ENCODE measurements at regions not wholly inside any gene's neighbourhood (a gene's known extent, or its start where the extent isn't known, plus 50 kb on each side); places are given as distances from the start of the nearest gene placed in this dataset.

- H3K4me2 ChIP-seq (ENCODE audit: low read length) = no peak overlapping the region
- H3K79me2 ChIP-seq (ENCODE audit: insufficient read depth, low read length) = no peaks in the 10 kb centered on the region
- no peaks in the 10 kb centered on the region; a peak in 1 of 4 replicates for H3K9me3 ChIP-seq (ENCODE audit: control insufficient read depth in 1 of 2, insufficient read depth in 1 of 2, low read depth in 1 of 2, low read length in 2 of 2)
- no peak for ATAC-seq
- no peak overlapping the region for H3K4me3 ChIP-seq (replicated peaks in 1 of 2; ENCODE audit: low read depth in 1 of 2, low read length in 2 of 2)
- H2AFZ ChIP-seq (ENCODE audit: low read depth, low read length, poor library complexity, severe bottlenecking) = no peak overlapping the region
- no peaks in the 10 kb centered on the region for H3K27me3 ChIP-seq (ENCODE audit: insufficient read depth, low read length)
- no peaks in the 10 kb centered on the region for H4K20me1 ChIP-seq (ENCODE audit: insufficient read depth)
- intact Hi-C loops (cut with micrococcal nuclease) = no loop called here
- H3K36me3 ChIP-seq (ENCODE audit: control insufficient read depth in 1 of 2, insufficient read depth in 2 of 2, low read length in 2 of 2) = no peaks in the 10 kb centered on the region
- H3K9me2 ChIP-seq (ENCODE audit: insufficient read depth) = no peaks in the 10 kb centered on the region
- RAD21 ChIA-PET (ENCODE audit: low non-redundant PET in 1 of 2, low total read pairs in 2 of 2, uncharacterized antibody in 2 of 2, unreplicated experiment in 2 of 2) = no interaction called here
- CTCF ChIA-PET = no interaction called here
- no peak overlapping the region for H3K9ac ChIP-seq (ENCODE audit: low read length)
- BruUV-seq (replicated peaks) = no TSS peak
- no peak for TF ChIP-seq FOSL1 (IDR thresholded peaks at IDR 0.05; ENCODE audit: low read depth)
- TF ChIP-seq SP1 (IDR thresholded peaks at IDR 0.05; ENCODE audit: low read depth) = no peak
- TF ChIP-seq, protein P1, sequence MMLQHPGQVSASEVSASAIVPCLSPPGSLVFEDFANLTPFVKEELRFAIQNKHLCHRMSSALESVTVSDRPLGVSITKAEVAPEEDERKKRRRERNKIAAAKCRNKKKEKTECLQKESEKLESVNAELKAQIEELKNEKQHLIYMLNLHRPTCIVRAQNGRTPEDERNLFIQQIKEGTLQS (IDR thresholded peaks at IDR 0.05) = no peak
- TF ChIP-seq, protein P2, sequence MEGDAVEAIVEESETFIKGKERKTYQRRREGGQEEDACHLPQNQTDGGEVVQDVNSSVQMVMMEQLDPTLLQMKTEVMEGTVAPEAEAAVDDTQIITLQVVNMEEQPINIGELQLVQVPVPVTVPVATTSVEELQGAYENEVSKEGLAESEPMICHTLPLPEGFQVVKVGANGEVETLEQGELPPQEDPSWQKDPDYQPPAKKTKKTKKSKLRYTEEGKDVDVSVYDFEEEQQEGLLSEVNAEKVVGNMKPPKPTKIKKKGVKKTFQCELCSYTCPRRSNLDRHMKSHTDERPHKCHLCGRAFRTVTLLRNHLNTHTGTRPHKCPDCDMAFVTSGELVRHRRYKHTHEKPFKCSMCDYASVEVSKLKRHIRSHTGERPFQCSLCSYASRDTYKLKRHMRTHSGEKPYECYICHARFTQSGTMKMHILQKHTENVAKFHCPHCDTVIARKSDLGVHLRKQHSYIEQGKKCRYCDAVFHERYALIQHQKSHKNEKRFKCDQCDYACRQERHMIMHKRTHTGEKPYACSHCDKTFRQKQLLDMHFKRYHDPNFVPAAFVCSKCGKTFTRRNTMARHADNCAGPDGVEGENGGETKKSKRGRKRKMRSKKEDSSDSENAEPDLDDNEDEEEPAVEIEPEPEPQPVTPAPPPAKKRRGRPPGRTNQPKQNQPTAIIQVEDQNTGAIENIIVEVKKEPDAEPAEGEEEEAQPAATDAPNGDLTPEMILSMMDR (IDR thresholded peaks at IDR 0.05 in 2 of 3, conservative IDR thresholded peaks at IDR 0.05 in 1 of 3; ENCODE audit: borderline replicate concordance in 1 of 3, insufficient read depth in 1 of 3, low read depth in 2 of 3, low read length in 2 of 3) = no peak
- no peak for TF ChIP-seq ELF1 (IDR thresholded peaks at IDR 0.05; ENCODE audit: borderline replicate concordance, low read depth)
- no peak overlapping the region for H3K27ac ChIP-seq (ENCODE audit: low read depth, low read length)
- H3K4me1 ChIP-seq (ENCODE audit: control insufficient read depth in 1 of 2, insufficient read depth in 2 of 2, low read length in 2 of 2) = no peaks in the 10 kb centered on the region
- POLR2A ChIA-PET = no interaction called here
- no peak for DNase-seq (ENCODE audit: low read depth, low spot score)
Observed at GRCh38 chr18:73992242-73993022, 155.2 kb downstream of the FBXO15 start.

DNA sequence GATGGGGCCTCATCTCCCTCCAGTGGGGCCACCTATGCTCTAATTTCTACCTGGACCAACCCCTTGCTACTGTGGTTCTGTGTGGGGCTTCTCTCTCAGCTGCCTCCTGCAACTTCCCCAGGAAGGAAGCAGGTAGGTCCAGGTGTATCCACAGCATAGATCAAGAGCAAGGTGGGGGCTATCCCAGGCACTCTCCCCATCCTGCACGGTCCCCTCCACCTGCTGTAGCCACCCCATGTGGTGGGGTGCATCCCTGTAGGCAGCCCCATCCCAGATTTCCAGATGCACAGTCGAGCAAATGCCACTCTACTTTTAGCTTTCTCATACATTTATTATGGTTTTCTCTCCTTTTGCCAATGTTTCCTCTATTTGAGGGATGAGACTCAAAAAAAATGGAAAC is 156.1 kb downstream of the FBXO15 start:
- POLR2A ChIA-PET = no interaction called here
- no peak overlapping the region for H3K27ac ChIP-seq (ENCODE audit: low read depth, low read length)
- BruUV-seq (replicated peaks) = no TSS peak
- H3K36me3 ChIP-seq (ENCODE audit: control insufficient read depth in 1 of 2, insufficient read depth in 2 of 2, low read length in 2 of 2) = no peaks in the 10 kb centered on the region
- no peaks in the 10 kb centered on the region for H3K79me2 ChIP-seq (ENCODE audit: insufficient read depth, low read length)
- no peaks in the 10 kb centered on the region for H4K20me1 ChIP-seq (ENCODE audit: insufficient read depth)
- no peak overlapping the region for H3K4me3 ChIP-seq (replicated peaks in 1 of 2; ENCODE audit: low read depth in 1 of 2, low read length in 2 of 2)
- H2AFZ ChIP-seq (ENCODE audit: low read depth, low read length, poor library complexity, severe bottlenecking) = no peak overlapping the region
- no peaks in the 10 kb centered on the region for H3K4me1 ChIP-seq (ENCODE audit: control insufficient read depth in 1 of 2, insufficient read depth in 2 of 2, low read length in 2 of 2)
- intact Hi-C loops (cut with micrococcal nuclease) = no loop called here
- H3K9ac ChIP-seq (ENCODE audit: low read length) = no peak overlapping the region
- no peaks in the 10 kb centered on the region for H3K27me3 ChIP-seq (ENCODE audit: insufficient read depth, low read length)
- no peaks in the 10 kb centered on the region for H3K9me3 ChIP-seq (ENCODE audit: control insufficient read depth in 1 of 2, insufficient read depth in 1 of 2, low read depth in 1 of 2, low read length in 2 of 2)
- no peak overlapping the region for H3K4me2 ChIP-seq (ENCODE audit: low read length)
- no peak for TF ChIP-seq POLR2AphosphoS5 (IDR thresholded peaks at IDR 0.05; ENCODE audit: low read depth, low read length)
- no peak for TF ChIP-seq ZNF274 (IDR thresholded peaks at IDR 0.05; ENCODE audit: low read depth, low read length)
- TF ChIP-seq, protein P3, sequence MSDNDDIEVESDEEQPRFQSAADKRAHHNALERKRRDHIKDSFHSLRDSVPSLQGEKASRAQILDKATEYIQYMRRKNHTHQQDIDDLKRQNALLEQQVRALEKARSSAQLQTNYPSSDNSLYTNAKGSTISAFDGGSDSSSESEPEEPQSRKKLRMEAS (IDR thresholded peaks at IDR 0.05) = no peak
- no peaks in the 10 kb centered on the region for H3K9me2 ChIP-seq (ENCODE audit: insufficient read depth)
- ATAC-seq = no peak
- no peak for DNase-seq (ENCODE audit: low read depth, low spot score)
- RAD21 ChIA-PET (ENCODE audit: low non-redundant PET in 1 of 2, low total read pairs in 2 of 2, uncharacterized antibody in 2 of 2, unreplicated experiment in 2 of 2) = no interaction called here
- CTCF ChIA-PET = no interaction called here
